ENCODE measurements at regions not wholly inside any gene's neighbourhood (a gene's known extent, or its start where the extent isn't known, plus 50 kb on each side); places are given as distances from the start of the nearest gene placed in this dataset.

DNA sequence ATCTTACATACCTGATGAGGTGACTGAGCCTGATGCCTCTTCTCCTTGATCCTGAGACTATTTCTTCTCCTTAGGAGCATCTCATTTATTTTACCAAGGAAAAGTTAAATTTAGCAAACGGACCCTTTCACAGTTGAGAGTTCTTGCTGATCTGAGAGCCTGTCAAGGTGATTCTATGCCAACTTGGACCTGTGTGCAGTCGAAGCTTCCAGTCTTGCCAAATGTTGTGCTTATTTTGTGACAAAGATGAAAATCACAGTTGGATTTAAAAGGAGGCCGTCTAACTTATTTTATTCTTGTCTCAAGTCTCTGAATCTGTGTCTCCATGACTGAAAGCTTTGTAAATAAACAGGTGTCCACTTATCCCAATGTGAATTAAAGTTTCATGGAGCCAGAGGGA lies 296.3 kb upstream of the EPHA3 start:
- H4K20me1 ChIP-seq (ENCODE audit: insufficient read depth, low read length) = no peaks in the 10 kb centered on the region

More for the DNA sequence above, 296.3 kb upstream of the EPHA3 start:
- H3K4me3 ChIP-seq (ENCODE audit: insufficient read depth, low read depth, low read length) = no peak overlapping the region
- no peaks in the 10 kb centered on the region for H3K9me3 ChIP-seq (ENCODE audit: control insufficient read depth, insufficient read depth, low read length)
- H3K4me1 ChIP-seq (ENCODE audit: control insufficient read depth, insufficient read depth, low read length) = no peaks in the 10 kb centered on the region; the same call in 1 of the 2 replicates
- dilution Hi-C loops (cut with HindIII; ENCODE audit: low sequenced_read_pairs, unreplicated experiment) = no loop called here
- no CpG with 5 or more reads among the region's 3 CpGs for WGBS, 2 experiments (ENCODE audit: extremely low coverage in 2 of 2, insufficient read length in 1 of 2)
- no peak overlapping the region for H4K5ac ChIP-seq (ENCODE audit: low read depth, low read length)
- no peak overlapping the region for H3K9ac ChIP-seq (ENCODE audit: low read depth, low read length)
- BruUV-seq (replicated peaks) = no TSS peak
- H2BK15ac ChIP-seq (ENCODE audit: low read depth, low read length) = no peak overlapping the region
- no peak overlapping the region for H2BK20ac ChIP-seq (ENCODE audit: low read depth, low read length)
- H3K27me3 ChIP-seq (ENCODE audit: control insufficient read depth, insufficient read depth, low read length) = no peaks in the 10 kb centered on the region
- no peak overlapping the region for H4K91ac ChIP-seq (ENCODE audit: insufficient read depth, low read depth, low read length)
- no peak overlapping the region for H2BK120ac ChIP-seq (ENCODE audit: low read depth, low read length)
- ChIA-PET POLR2A (ENCODE audit: unreplicated experiment) (no interaction called here), CTCF (no interaction called here)
- no peaks in the 10 kb centered on the region; the same call in 1 of the 2 replicates for H3K9me1 ChIP-seq (ENCODE audit: insufficient read depth, low read length)
- H3K4me2 ChIP-seq (ENCODE audit: low read depth, low read length) = no peak overlapping the region
- no peak overlapping the region for H2BK5ac ChIP-seq (ENCODE audit: low read depth, low read length, poor library complexity, severe bottlenecking)
- no peak overlapping the region for H3K56ac ChIP-seq (ENCODE audit: extremely low read depth, insufficient read depth, low read length)
- no peaks in the 10 kb centered on the region for H3K79me1 ChIP-seq (ENCODE audit: low read depth in 1 of 2, low read length in 2 of 2)
- intact Hi-C loops (cut with micrococcal nuclease) = no loop called here
- H3K18ac ChIP-seq (ENCODE audit: low read depth, low read length) = no peak overlapping the region
- no peaks in the 10 kb centered on the region for H3K36me3 ChIP-seq (ENCODE audit: control insufficient read depth, insufficient read depth, low read length)
- no peak overlapping the region for H3K4ac ChIP-seq (ENCODE audit: low read depth, low read length)
- no peak overlapping the region for H4K8ac ChIP-seq (ENCODE audit: low read depth in 2 of 2, low read length in 2 of 2)
- TF ChIP-seq SMC3 (IDR thresholded peaks at IDR 0.05; ENCODE audit: low read depth, low read length) (no peak), MAFK (IDR thresholded peaks at IDR 0.05; ENCODE audit: low read depth, low read length) (no peak), RAD21 (IDR thresholded peaks at IDR 0.05; ENCODE audit: low read length) (no peak), BHLHE40 (IDR thresholded peaks at IDR 0.05; ENCODE audit: low read depth, low read length) (no peak), MAZ (IDR thresholded peaks at IDR 0.05; ENCODE audit: borderline replicate concordance, low read depth, low read length) (no peak), RCOR1 (IDR thresholded peaks at IDR 0.05; ENCODE audit: insufficient replicate concordance, low read length) (no peak), RFX5 (IDR thresholded peaks at IDR 0.05; ENCODE audit: low read depth, low read length) (no peak), NFE2L2 (IDR thresholded peaks at IDR 0.05; ENCODE audit: low read depth, low read length) (no peak), CEBPB (IDR thresholded peaks at IDR 0.05; ENCODE audit: low read depth, low read length) (no peak), CTCF (conservative IDR thresholded peaks at IDR 0.05; ENCODE audit: low read depth, low read length) (no peak), POLR2A (IDR thresholded peaks at IDR 0.05; ENCODE audit: low read depth, low read length) (no peak)
- TF ChIP-seq, protein P1, sequence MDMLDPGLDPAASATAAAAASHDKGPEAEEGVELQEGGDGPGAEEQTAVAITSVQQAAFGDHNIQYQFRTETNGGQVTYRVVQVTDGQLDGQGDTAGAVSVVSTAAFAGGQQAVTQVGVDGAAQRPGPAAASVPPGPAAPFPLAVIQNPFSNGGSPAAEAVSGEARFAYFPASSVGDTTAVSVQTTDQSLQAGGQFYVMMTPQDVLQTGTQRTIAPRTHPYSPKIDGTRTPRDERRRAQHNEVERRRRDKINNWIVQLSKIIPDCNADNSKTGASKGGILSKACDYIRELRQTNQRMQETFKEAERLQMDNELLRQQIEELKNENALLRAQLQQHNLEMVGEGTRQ (IDR thresholded peaks at IDR 0.05; ENCODE audit: low read depth, low read length) = no peak
- no peak overlapping the region for H2AK5ac ChIP-seq (ENCODE audit: low read depth, low read length)
- no peak overlapping the region for H2AFZ ChIP-seq (replicated peaks; ENCODE audit: low read length, poor library complexity)
- no peak overlapping the region for H3K14ac ChIP-seq (replicated peaks; ENCODE audit: low read depth, low read length)
- in situ Hi-C loops (cut with MboI; ENCODE audit: low sequenced_read_pairs) = no loop called here
- no peak for ATAC-seq (ENCODE audit: low read depth)
- no peak overlapping the region for H3K27ac ChIP-seq (ENCODE audit: insufficient read depth, low read length)
- no peak overlapping the region for H3K23ac ChIP-seq (ENCODE audit: low read depth, low read length)
- H2AK9ac ChIP-seq (replicated peaks; ENCODE audit: low read depth, low read length, poor library complexity) = no peak overlapping the region
- no peak for DNase-seq

Data from IMR-90 (cell line).